Stimulated activated CD4-positive, alpha-beta T cell treated with anti-CD3 and anti-CD28 coated beads, Interleukin-2, amount 100 ng/mL, for 24 hours (primary cell): ENCODE measurements at regions not wholly inside any gene's neighbourhood (a gene's known extent, or its start where the extent isn't known, plus 50 kb on each side); places are given as distances from the start of the nearest gene placed in this dataset.
"Not testable (repeated sequence)": the region's sequence is repeated elsewhere in the genome, so short reads cannot be mapped to it uniquely, and the experiment has no call there.

Source experiments
- DNase-seq, 2 donors: peaks; one replicate each; pipeline ENCODE4 v3.0.0-alpha.2; 2020

GRCh38 chr17:30638968-30639367, 161.8 kb downstream of the GOSR1 start:
- not testable (repeated sequence) for DNase-seq

- DNase-seq, result not testable (repeated sequence)
These were observed 154.4 kb downstream of the GOSR1 start for GRCh38 chr17:30631651-30632050.

GRCh38 chr17:30625380-30625779, 148.2 kb downstream of the GOSR1 start:
- DNase-seq, result not testable (repeated sequence)

- DNase-seq, result not testable (repeated sequence)
These were observed 147.0 kb downstream of the GOSR1 start for GRCh38 chr17:30624180-30624579.

GRCh38 chr17:30609682-30610081, 132.5 kb downstream of the GOSR1 start:
- not testable (repeated sequence) for DNase-seq

GRCh38 chr17:30605523-30605922, 128.3 kb downstream of the GOSR1 start:
- no peak for DNase-seq

- DNase-seq, result no peak
These were observed 127.8 kb downstream of the GOSR1 start for GRCh38 chr17:30605027-30605426.

- DNase-seq, result not testable (repeated sequence)
These were observed 125.2 kb downstream of the GOSR1 start for GRCh38 chr17:30602396-30602795.

GRCh38 chr17:30601984-30602383, 124.8 kb downstream of the GOSR1 start:
- DNase-seq, result not testable (repeated sequence)

GRCh38 chr17:30600830-30601494, 123.8 kb downstream of the GOSR1 start:
- peak; percentile 18 to 34 for DNase-seq

- peak; percentile 71 to 75 for DNase-seq
These were observed 123.0 kb downstream of the GOSR1 start for GRCh38 chr17:30600060-30600829.

GRCh38 chr17:30599428-30600059, 122.3 kb downstream of the GOSR1 start:
- DNase-seq, result no peak

- DNase-seq, result no peak
These were observed 120.6 kb downstream of the GOSR1 start for GRCh38 chr17:30597776-30598288.

GRCh38 chr17:30596948-30597775, 120.0 kb downstream of the GOSR1 start:
- not testable (repeated sequence) for DNase-seq

- DNase-seq, result not testable (repeated sequence)
These were observed 117.8 kb downstream of the GOSR1 start for GRCh38 chr17:30594953-30595371.

GRCh38 chr17:30594223-30594952, 117.2 kb downstream of the GOSR1 start:
- no peak for DNase-seq

- no peak for DNase-seq
These were observed 113.0 kb downstream of the GOSR1 start for GRCh38 chr17:30590081-30590733.

- DNase-seq, result no peak
These were observed 112.2 kb downstream of the GOSR1 start for GRCh38 chr17:30589431-30589830.

- no peak for DNase-seq
These were observed 111.6 kb downstream of the GOSR1 start for GRCh38 chr17:30588798-30589247.

- no peak for DNase-seq
These were observed 109.8 kb downstream of the GOSR1 start for GRCh38 chr17:30586818-30587595.
